GM12872 (cell line): ENCODE measurements at regions not wholly inside any gene's neighbourhood (a gene's known extent, or its start where the extent isn't known, plus 50 kb on each side); places are given as distances from the start of the nearest gene placed in this dataset.

Experiments
- TF ChIP-seq, protein P1 (sequence below): IDR thresholded peaks from 3 replicates; pipeline ENCODE4 v1.5.1; 2011; ENCODE audit warnings: low read depth, mild to moderate bottlenecking, low read length, moderate library complexity; ENCODE audit not compliant: insufficient read depth

- TF ChIP-seq, protein P1, sequence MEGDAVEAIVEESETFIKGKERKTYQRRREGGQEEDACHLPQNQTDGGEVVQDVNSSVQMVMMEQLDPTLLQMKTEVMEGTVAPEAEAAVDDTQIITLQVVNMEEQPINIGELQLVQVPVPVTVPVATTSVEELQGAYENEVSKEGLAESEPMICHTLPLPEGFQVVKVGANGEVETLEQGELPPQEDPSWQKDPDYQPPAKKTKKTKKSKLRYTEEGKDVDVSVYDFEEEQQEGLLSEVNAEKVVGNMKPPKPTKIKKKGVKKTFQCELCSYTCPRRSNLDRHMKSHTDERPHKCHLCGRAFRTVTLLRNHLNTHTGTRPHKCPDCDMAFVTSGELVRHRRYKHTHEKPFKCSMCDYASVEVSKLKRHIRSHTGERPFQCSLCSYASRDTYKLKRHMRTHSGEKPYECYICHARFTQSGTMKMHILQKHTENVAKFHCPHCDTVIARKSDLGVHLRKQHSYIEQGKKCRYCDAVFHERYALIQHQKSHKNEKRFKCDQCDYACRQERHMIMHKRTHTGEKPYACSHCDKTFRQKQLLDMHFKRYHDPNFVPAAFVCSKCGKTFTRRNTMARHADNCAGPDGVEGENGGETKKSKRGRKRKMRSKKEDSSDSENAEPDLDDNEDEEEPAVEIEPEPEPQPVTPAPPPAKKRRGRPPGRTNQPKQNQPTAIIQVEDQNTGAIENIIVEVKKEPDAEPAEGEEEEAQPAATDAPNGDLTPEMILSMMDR = no peak
Observed at GRCh38 chr1:88311907-88312306, 372.2 kb upstream of the PKN2 start.

DNA sequence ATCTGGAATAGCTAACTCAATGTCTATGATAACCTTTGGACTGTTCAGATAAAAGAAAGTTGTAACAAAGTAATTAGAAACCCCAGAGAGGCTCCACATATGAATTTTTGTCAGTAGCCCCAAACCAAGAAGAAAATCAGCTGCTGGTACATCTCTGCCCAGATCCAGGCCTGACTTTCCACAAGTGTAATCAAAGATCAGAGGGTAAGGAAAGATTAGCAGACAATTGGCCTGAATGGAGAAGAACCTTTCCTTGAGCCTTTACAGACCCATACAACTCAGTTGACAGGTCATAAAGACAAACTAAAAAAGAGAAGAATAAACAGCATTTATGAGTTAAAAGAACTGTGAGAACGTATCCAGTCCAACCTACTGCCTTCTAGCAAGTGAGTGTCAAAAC, 366.7 kb upstream of the PKN2 start:
- TF ChIP-seq, protein P1 = no peak

DNA sequence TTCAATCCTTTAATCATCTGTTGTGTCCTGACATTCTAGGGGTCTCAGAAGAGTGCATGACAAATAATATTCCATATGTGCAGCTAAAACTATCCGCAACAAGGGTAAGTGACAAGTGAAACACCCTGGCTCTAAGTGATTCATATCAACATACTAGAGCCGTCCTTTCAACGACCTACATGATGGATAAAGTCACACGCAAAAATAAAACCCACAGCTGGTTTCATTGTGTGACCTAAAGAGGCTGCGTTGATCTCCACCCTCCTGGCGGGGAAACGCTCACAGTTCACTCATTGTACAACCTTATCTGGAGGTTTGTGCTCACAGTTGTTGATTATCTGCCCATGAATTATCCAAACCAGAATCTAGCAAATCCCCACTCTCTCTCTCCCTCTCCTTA, 365.3 kb upstream of the PKN2 start:
- TF ChIP-seq, protein P1 = no peak

DNA sequence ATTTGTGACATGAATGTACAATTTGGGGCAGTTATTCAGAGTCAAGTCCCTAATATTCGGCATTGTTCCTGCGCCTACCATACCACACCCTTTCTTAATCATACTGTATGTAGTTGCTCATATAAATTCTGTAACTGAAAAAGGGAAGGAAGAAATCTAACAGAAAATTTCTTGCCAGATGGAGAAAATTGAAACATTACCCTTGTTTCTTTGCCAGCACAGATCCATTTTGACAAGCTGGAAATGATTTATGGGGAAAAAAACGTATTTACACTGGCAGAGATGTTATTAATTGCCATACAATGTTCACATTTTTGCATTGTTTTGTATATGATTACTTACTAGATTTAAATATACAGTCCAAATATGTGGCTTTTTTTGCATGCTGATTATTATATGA, 363.8 kb upstream of the PKN2 start:
- TF ChIP-seq, protein P1 = no peak

DNA sequence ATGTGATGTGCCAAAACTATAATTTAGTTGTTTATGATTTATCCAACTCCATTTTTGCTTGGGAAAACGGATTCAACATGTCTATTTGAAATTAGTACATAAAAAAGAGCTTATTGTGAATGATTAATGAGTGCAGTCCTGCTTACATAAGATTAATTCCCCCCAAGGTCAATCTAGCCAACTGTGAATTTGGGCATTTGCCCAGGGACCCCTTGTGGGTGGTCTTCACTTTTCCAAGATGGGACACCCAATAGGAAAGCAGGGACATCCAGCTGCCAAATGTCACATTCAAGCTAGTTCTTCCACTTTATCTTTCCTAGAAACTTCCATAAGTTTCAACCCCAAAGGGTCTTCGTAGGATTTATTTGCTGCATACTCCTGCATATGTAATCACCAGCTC, 362.4 kb upstream of the PKN2 start:
- TF ChIP-seq, protein P1 = no peak

DNA sequence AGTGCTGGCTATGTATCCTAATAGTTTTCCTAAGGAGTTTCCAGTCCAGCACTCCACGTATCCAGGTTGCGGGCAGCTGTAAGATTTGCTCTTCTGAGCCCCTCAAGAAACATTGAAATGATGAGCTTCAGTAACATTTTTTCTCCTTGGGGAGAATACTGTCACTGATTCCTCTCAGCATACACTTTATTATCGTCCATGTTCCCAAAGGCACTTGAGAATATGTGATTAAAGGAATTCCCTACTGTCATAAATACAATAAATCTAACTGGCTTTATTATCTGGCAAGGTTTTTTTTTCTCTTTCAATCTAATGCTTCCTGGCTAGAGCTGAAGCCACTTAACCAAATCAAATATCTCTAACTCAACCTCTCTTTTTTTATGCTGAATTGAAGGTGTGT, 359.2 kb upstream of the PKN2 start:
- TF ChIP-seq, protein P1 = no peak

DNA sequence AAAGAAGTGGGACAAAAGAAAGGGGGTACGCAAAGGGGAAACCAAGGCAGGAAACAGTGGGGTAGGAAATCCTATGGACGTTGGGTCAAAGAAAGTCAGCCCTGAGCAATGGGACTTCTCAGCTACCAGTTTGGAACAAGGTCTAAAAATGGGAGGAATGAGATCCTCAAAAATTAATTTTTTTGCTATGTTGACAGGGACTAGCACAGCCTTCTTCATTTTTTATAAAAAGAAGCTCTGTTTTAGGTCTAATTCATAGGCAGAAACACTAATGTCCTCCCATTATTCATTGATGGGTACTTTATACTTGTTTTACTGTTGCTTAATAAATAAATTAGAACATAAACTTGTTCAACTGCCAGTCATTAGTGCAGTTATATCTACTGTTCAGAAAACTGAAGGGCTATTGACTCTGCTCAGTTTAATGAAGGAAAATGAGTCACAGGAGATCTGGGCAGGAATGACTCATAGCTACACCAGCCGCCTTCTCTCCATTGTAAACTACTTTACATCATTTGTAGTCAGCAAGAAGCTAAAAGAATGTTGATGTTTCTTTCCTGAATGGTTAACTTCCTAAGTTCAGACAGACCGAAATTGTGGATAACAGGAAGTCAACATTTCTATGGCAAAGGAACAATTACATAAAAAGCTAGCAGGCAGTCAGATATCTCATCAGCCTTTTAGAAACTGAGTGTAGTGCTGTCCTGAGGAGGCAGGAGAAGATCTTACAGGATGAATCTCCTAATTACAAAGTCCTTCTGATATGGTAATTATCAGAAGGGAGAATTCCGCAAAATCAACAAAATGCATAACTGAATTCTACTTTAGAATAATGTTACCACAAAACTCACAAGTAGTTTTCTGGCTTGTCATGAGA, 356.4 kb upstream of the PKN2 start:
- TF ChIP-seq, protein P1 = no peak
